Neural crest cell (in vitro differentiated cells): ENCODE measurements at regions not wholly inside any gene's neighbourhood (a gene's known extent, or its start where the extent isn't known, plus 50 kb on each side); places are given as distances from the start of the nearest gene placed in this dataset.
A peak's percentile ranks its signal among the peaks of the same experiment; 100 is the strongest.

ENCODE experiments used
- DNase-seq: peaks from one replicate; pipeline ENCODE4 v3.0.0; 2021; ENCODE audit warnings: low read depth, mixed read lengths, low spot score
- H3K27ac Mint-ChIP-seq: one replicate; pipeline ENCODE4 v1.8.0; 2021; ENCODE audit warnings: mild to moderate bottlenecking, mixed read lengths; ENCODE audit not compliant: unreplicated experiment
- H3K27me3 Mint-ChIP-seq: 2 replicates; pipeline ENCODE4 v1.8.0; 2021; ENCODE audit warnings: low read depth, mild to moderate bottlenecking, mixed read lengths
- H3K36me3 Mint-ChIP-seq: 2 replicates; pipeline ENCODE4 v1.8.0; 2021; ENCODE audit warnings: low read depth, mild to moderate bottlenecking, mixed read lengths
- H3K4me1 Mint-ChIP-seq: 2 replicates; pipeline ENCODE4 v1.8.0; 2021; ENCODE audit warnings: mixed read lengths
- H3K4me3 Mint-ChIP-seq: one replicate; pipeline ENCODE4 v1.8.0; 2021; ENCODE audit warnings: mild to moderate bottlenecking, mixed read lengths
- H3K9me3 Mint-ChIP-seq: 2 replicates; pipeline ENCODE4 v1.8.0; 2021; ENCODE audit warnings: mixed read lengths
- TF ChIP-seq, protein P1 (sequence below): fragments of 200-600 bp; sonication (generic); conservative IDR thresholded peaks from 2 replicates; pipeline ENCODE4 v1.5.0; 2021; ENCODE audit warnings: antibody characterized with exemption, mild to moderate bottlenecking

DNA sequence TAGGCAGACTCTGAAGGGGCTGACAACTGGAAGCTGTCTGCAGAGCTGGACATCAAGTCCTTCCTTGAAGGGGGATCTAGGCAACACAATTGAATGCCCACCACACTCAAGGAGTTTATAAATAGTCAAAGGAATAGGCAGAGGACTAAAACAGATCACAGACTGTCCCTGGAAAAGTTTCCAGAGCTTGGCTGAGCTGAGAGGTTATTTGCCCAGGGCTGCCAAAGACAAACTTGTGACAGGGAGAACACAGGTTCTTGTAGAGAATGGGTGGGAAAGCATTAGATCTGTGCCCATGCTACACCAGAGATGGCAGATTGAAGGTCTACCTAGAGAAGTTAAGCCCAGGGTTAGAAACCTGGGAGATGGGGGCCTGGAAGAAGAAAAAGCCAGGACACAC is 344.6 kb downstream of the MID1IP1 start:
- Mint-ChIP-seq H3K27ac (no peak overlapping the region), H3K27me3 (no peaks in the 10 kb centered on the region), H3K36me3 (no peaks in the 10 kb centered on the region), H3K9me3 (peaks cover 7% of the 10 kb centered on the region), H3K4me1 (peaks cover 11% of the 10 kb centered on the region), H3K4me3 (no peak overlapping the region)
- TF ChIP-seq, protein P1, sequence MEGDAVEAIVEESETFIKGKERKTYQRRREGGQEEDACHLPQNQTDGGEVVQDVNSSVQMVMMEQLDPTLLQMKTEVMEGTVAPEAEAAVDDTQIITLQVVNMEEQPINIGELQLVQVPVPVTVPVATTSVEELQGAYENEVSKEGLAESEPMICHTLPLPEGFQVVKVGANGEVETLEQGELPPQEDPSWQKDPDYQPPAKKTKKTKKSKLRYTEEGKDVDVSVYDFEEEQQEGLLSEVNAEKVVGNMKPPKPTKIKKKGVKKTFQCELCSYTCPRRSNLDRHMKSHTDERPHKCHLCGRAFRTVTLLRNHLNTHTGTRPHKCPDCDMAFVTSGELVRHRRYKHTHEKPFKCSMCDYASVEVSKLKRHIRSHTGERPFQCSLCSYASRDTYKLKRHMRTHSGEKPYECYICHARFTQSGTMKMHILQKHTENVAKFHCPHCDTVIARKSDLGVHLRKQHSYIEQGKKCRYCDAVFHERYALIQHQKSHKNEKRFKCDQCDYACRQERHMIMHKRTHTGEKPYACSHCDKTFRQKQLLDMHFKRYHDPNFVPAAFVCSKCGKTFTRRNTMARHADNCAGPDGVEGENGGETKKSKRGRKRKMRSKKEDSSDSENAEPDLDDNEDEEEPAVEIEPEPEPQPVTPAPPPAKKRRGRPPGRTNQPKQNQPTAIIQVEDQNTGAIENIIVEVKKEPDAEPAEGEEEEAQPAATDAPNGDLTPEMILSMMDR: no peak
- no peak for DNase-seq

DNA sequence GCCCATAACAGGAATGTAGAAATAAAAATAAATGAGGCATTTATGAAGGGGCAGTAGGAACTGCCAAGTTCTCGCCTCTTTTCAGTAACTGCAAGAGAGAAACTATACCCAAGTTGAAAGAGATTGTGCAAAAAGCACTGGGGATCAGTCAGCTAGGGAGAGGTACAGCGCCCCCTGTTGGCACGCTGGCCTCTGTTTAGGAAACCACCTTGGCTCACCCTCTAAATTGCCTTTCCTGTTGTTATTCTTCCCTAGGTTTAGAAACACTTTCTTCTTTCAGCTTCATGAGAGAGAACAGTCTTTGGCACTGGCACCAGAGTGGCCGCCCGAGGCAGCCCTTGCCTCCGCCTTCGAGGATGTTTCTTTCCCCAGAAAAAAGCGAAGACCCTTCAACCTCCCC is 348.5 kb downstream of the MID1IP1 start:
- Mint-ChIP-seq H3K4me3 (no peak overlapping the region), H3K27me3 (no peaks in the 10 kb centered on the region), H3K27ac (no peak overlapping the region), H3K36me3 (no peaks in the 10 kb centered on the region), H3K9me3 (peaks cover 4% of the 10 kb centered on the region), H3K4me1 (peaks cover 11% of the 10 kb centered on the region)
- TF ChIP-seq, protein P1: peak; percentile 71
- peak; percentile 61 for DNase-seq

DNA sequence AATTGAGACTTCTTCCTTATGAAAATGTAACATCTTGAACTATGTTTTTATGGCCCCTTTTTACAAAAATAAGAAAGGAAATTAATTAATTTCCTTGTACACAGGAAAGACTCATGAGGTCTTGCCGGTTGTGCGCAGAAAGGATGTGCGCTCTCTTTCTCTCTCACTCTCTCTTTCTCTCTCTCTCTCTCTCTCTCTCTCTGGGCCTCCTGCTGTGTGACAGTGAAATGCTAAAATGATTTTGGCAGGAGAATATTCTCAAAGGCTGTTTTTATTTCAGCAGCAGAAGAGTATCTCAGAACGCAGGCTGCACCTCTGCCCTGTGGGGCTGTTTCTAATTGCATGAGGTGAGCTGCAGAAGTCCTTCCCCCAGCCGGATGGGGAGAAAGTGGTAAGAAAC is 349.0 kb downstream of the MID1IP1 start:
- DNase-seq: no peak
- Mint-ChIP-seq H3K27me3 (no peaks in the 10 kb centered on the region), H3K4me3 (no peak overlapping the region), H3K36me3 (no peaks in the 10 kb centered on the region), H3K4me1 (peaks cover 11% of the 10 kb centered on the region), H3K9me3 (peaks cover 4% of the 10 kb centered on the region), H3K27ac (no peak overlapping the region)
- TF ChIP-seq, protein P1: no peak

DNA sequence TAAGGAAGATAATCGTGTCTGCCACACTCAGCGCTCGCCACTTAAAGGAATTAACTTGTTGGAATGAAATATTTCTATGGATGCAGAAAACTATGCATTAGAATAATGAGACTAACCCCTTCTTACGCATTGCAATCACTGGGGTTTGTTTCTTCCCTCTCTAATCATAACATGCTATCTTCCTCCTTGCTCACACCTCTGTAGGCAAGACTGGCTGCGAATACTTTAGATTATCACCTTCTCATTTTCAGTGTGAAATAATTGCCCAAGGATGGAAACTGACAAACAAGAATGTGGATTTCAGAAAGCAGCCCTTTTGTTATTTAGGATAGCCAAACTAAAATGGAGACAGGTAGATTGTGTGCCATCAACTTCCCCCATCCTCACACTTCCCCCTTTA is 349.4 kb downstream of the MID1IP1 start:
- Mint-ChIP-seq H3K27ac (no peak overlapping the region), H3K4me3 (no peak overlapping the region), H3K27me3 (no peaks in the 10 kb centered on the region), H3K4me1 (peaks cover 11% of the 10 kb centered on the region), H3K36me3 (no peaks in the 10 kb centered on the region), H3K9me3 (peaks cover 4% of the 10 kb centered on the region)
- DNase-seq: no peak
- TF ChIP-seq, protein P1: no peak

DNA sequence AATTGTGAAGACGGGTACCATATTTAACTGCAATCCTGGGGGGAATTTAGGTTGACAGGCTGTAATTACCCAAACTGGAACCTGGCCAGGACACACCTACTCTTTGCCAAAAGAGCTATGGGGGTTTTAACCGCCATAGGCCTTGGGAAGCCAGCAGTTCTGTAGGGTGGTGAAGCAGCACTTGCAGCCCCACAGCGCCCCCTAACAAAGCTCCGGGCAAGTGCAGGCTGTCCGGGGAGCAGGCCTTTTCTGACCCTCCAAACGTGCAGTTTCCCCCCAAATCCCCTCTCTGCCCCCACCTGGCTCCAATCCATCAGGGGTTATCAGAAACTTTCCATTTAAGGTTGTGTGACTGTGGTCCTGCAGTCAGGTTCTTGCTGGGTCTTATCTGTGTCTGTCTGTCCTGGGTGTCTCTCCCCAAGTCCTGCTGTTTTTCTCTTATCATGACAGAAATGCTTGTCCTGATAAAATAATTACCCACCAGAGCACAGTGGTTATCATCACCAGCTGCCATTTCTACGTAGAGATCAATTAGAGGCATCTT is 350.9 kb downstream of the MID1IP1 start:
- Mint-ChIP-seq H3K27me3 (no peaks in the 10 kb centered on the region), H3K27ac (no peak overlapping the region), H3K36me3 (no peaks in the 10 kb centered on the region), H3K9me3 (no peaks in the 10 kb centered on the region), H3K4me3 (no peak overlapping the region), H3K4me1 (peaks cover 11% of the 10 kb centered on the region)
- TF ChIP-seq, protein P1: peak; percentile 69
- peak; percentile 66 for DNase-seq

DNA sequence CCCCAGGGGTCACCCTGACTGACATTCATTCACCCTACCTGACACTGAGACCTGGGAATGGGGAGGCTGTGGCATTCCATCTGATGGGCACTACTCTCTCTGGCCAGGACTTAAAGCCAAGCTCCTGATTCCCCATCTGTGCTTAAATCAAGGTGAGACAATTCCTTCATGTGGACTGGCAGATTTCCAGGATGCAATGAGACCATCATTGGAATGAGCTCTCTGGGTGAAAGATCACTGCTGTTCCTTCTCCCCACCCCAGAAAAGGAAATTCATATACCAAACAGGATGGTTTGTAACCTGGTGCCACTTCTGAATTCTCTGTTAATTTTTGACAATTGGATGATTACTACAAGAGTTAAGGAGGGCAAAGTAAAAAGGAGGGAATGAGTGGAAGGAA is 354.8 kb downstream of the MID1IP1 start:
- H3K9me3 Mint-ChIP-seq: no peaks in the 10 kb centered on the region
- H3K36me3 Mint-ChIP-seq: no peaks in the 10 kb centered on the region
- no peak overlapping the region for H3K27ac Mint-ChIP-seq
- H3K27me3 Mint-ChIP-seq: peaks cover 3% of the 10 kb centered on the region
- no peak overlapping the region for H3K4me3 Mint-ChIP-seq
- H3K4me1 Mint-ChIP-seq: no peaks in the 10 kb centered on the region
- DNase-seq: no peak
- TF ChIP-seq, protein P1: no peak
